Transverse colon (tissue), 4 donors: ENCODE measurements at regions not wholly inside any gene's neighbourhood (a gene's known extent, or its start where the extent isn't known, plus 50 kb on each side); places are given as distances from the start of the nearest gene placed in this dataset.

Experiments
- CTCF ChIP-seq, 5 experiments: fragments of 200-600 bp in 3 of 5; fragments of 450-650 bp in 2 of 5; sonication (generic) in 3 of 5; IDR thresholded peaks; 1 replicate in 2 of 5; 2 replicates in 3 of 5; pipeline ENCODE4 v1.5.1; 2016 to 2017; ENCODE audit warnings: antibody characterized with exemption in 5 of 5, inconsistent platforms in 3 of 5, mild to moderate bottlenecking in 2 of 5, moderate library complexity in 1 of 5
- POLR2A ChIP-seq: fragments of 450-650 bp; IDR thresholded peaks from one replicate; pipeline ENCODE4 v1.6.1; 2016; ENCODE audit warnings: antibody characterized with exemption, mild to moderate bottlenecking, moderate library complexity
- POLR2AphosphoS5 ChIP-seq, 3 donors: sonication (generic); formaldehyde crosslinking; IDR thresholded peaks; one replicate each; pipeline ENCODE4 v1.6.1; 2016; ENCODE audit warnings: antibody characterized with exemption in 3 of 3

- TF ChIP-seq POLR2A (no peak), CTCF (IDR thresholded peaks at IDR 0.05) (no peak), POLR2AphosphoS5 (IDR thresholded peaks at IDR 0.05) (no peak)
Measured at GRCh38 chr5:4541334-4541733, 598.8 kb upstream of the ADAMTS16 start.
